Vagina (tissue), 2 donors: ENCODE measurements at regions not wholly inside any gene's neighbourhood (a gene's known extent, or its start where the extent isn't known, plus 50 kb on each side); places are given as distances from the start of the nearest gene placed in this dataset.

Experiments used
- CTCF ChIP-seq, 3 experiments: fragments of 450-650 bp in 2 of 3; fragments of 200-600 bp in 1 of 3; sonication (generic) in 1 of 3; IDR thresholded peaks; one replicate each; pipeline ENCODE4 v1.5.1; 2017 to 2019; ENCODE audit warnings: antibody characterized with exemption in 3 of 3, mild to moderate bottlenecking in 2 of 3, moderate library complexity in 2 of 3
- POLR2A ChIP-seq, 2 donors: fragments of 450-650 bp; IDR thresholded peaks; one replicate each; pipeline ENCODE4 v1.6.1; 2017; ENCODE audit warnings: antibody characterized with exemption in 2 of 2, mild to moderate bottlenecking in 2 of 2, moderate library complexity in 2 of 2
- POLR2AphosphoS5 ChIP-seq, 2 donors: sonication (generic); formaldehyde crosslinking; IDR thresholded peaks; one replicate each; pipeline ENCODE4 v1.9.0; 2017; ENCODE audit warnings: antibody characterized with exemption in 2 of 2, mild to moderate bottlenecking in 2 of 2, low read depth in 1 of 2; ENCODE audit not compliant: insufficient read depth in 1 of 2

GRCh38 chr1:234908571-234908970 is 220.1 kb downstream of the TOMM20 start:
- TF ChIP-seq CTCF (IDR thresholded peaks at IDR 0.05), result no peak
- no peak for TF ChIP-seq POLR2A (IDR thresholded peaks at IDR 0.05)
- TF ChIP-seq POLR2AphosphoS5 (IDR thresholded peaks at IDR 0.05; ENCODE audit: insufficient read depth in 1 of 2, low read depth in 1 of 2), result no peak
